ENCODE measurements at regions not wholly inside any gene's neighbourhood (a gene's known extent, or its start where the extent isn't known, plus 50 kb on each side); places are given as distances from the start of the nearest gene placed in this dataset.

GRCh38 chr21:43316156-43316845 lies 110.6 kb downstream of the SIK1 start:
- H3K4me3 ChIP-seq (replicated peaks in 1 of 3; ENCODE audit: insufficient read depth in 1 of 3, low read depth in 1 of 3, low read length in 3 of 3): no peak overlapping the region
- H3K9me3 ChIP-seq (replicated peaks; ENCODE audit: control insufficient read depth, insufficient read depth, low read length): no peaks in the 10 kb centered on the region
- no peak overlapping the region for H3K9ac ChIP-seq (replicated peaks; ENCODE audit: extremely low read depth, insufficient read depth, low read length)
- DNase-seq (ENCODE audit: low read depth, low spot score) (no peak), FAIRE-seq (no peak)
- no peaks in the 10 kb centered on the region for H3K36me3 ChIP-seq (ENCODE audit: control insufficient read depth in 2 of 2, extremely low read depth in 1 of 2, insufficient read depth in 2 of 2, low read length in 2 of 2)
- intact Hi-C loops (cut with micrococcal nuclease): no loop called here
- H4K20me1 ChIP-seq (replicated peaks; ENCODE audit: control insufficient read depth, extremely low read depth, insufficient read depth, low read length): no peaks in the 10 kb centered on the region
- H3K4me1 ChIP-seq (ENCODE audit: control insufficient read depth, extremely low read depth, insufficient read depth, low read length): no peaks in the 10 kb centered on the region
- H3K4me2 ChIP-seq (ENCODE audit: insufficient read depth, low read length): no peak overlapping the region
- no TSS peak for BruUV-seq (replicated peaks)
- POLR2A ChIA-PET: no interaction called here
- dilution Hi-C loops (cut with MboI; ENCODE audit: extremely low pct_ligation_motif_present, low sequenced_read_pairs): no loop called here
- CTCF ChIA-PET: interaction anchor here (1.4 to 1.7 kb wide), 2 partner anchors 11 to 54 kb away, joined by 4 to 5 read pairs; no protein-coding TSS in a partner anchor
- no peaks in the 10 kb centered on the region for H3K79me2 ChIP-seq (ENCODE audit: control insufficient read depth, insufficient read depth, low read length)
- H3K27ac ChIP-seq (ENCODE audit: insufficient read depth, low read depth, low read length): no peak overlapping the region
- H2AFZ ChIP-seq (ENCODE audit: low read depth, low read length): no peak overlapping the region
- TF ChIP-seq GATA2 (IDR thresholded peaks at IDR 0.05; ENCODE audit: insufficient read depth, insufficient read length, low read depth, low read length) (no peak), POLR2A (IDR thresholded peaks at IDR 0.05; ENCODE audit: low read depth, low read length) (no peak)
- no peaks in the 10 kb centered on the region for H3K27me3 ChIP-seq (ENCODE audit: control insufficient read depth in 2 of 2, insufficient read depth in 2 of 2, low read length in 2 of 2)
- H3K9me1 ChIP-seq (replicated peaks; ENCODE audit: control insufficient read depth, extremely low read depth, insufficient read depth, low read length): no peaks in the 10 kb centered on the region

GRCh38 chr21:43315244-43316137 lies 111.4 kb downstream of the SIK1 start:
- H3K4me1 ChIP-seq (ENCODE audit: control insufficient read depth, extremely low read depth, insufficient read depth, low read length): no peaks in the 10 kb centered on the region
- BruUV-seq (replicated peaks): no TSS peak
- no peak overlapping the region for H3K9ac ChIP-seq (replicated peaks; ENCODE audit: extremely low read depth, insufficient read depth, low read length)
- no peak overlapping the region for H3K27ac ChIP-seq (ENCODE audit: insufficient read depth, low read depth, low read length)
- no peak overlapping the region for H2AFZ ChIP-seq (ENCODE audit: low read depth, low read length)
- no peak for DNase-seq (ENCODE audit: low read depth, low spot score)
- dilution Hi-C loops (cut with MboI; ENCODE audit: extremely low pct_ligation_motif_present, low sequenced_read_pairs): no loop called here
- H4K20me1 ChIP-seq (replicated peaks; ENCODE audit: control insufficient read depth, extremely low read depth, insufficient read depth, low read length): no peaks in the 10 kb centered on the region
- TF ChIP-seq POLR2A (IDR thresholded peaks at IDR 0.05; ENCODE audit: low read depth, low read length): no peak
- TF ChIP-seq CTCF (IDR thresholded peaks at IDR 0.05; ENCODE audit: extremely low read depth in 1 of 2, insufficient read depth in 1 of 2, low read depth in 1 of 2, low read length in 2 of 2): no peak
- no peak for TF ChIP-seq MYC (IDR thresholded peaks at IDR 0.05; ENCODE audit: low read depth, low read length)
- TF ChIP-seq FOS (IDR thresholded peaks at IDR 0.05; ENCODE audit: borderline replicate concordance, insufficient read depth, low read length): no peak
- TF ChIP-seq GATA2 (IDR thresholded peaks at IDR 0.05; ENCODE audit: insufficient read depth, insufficient read length, low read depth, low read length): no peak
- TF ChIP-seq MAX (IDR thresholded peaks at IDR 0.05; ENCODE audit: insufficient read depth, insufficient read length): no peak
- TF ChIP-seq JUN (IDR thresholded peaks at IDR 0.05; ENCODE audit: borderline replicate concordance, insufficient read depth, insufficient read length, low read depth): no peak
- no peak for TF ChIP-seq EZH2 (IDR thresholded peaks at IDR 0.05; ENCODE audit: borderline replicate concordance, low read depth, low read length, severe bottlenecking)
- TF ChIP-seq POLR2AphosphoS5 (IDR thresholded peaks at IDR 0.05; ENCODE audit: insufficient read depth, low read depth, low read length): no peak
- no peaks in the 10 kb centered on the region for H3K9me3 ChIP-seq (replicated peaks; ENCODE audit: control insufficient read depth, insufficient read depth, low read length)
- H3K4me3 ChIP-seq (replicated peaks in 1 of 3; ENCODE audit: insufficient read depth in 1 of 3, low read depth in 1 of 3, low read length in 3 of 3): no peak overlapping the region
- no peak overlapping the region for H3K4me2 ChIP-seq (ENCODE audit: insufficient read depth, low read length)
- H3K27me3 ChIP-seq (ENCODE audit: control insufficient read depth in 2 of 2, insufficient read depth in 2 of 2, low read length in 2 of 2): peaks cover 0 to under 1% of the 10 kb centered on the region in 2 experiments
- no peaks in the 10 kb centered on the region for H3K9me1 ChIP-seq (replicated peaks; ENCODE audit: control insufficient read depth, extremely low read depth, insufficient read depth, low read length)
- no peaks in the 10 kb centered on the region for H3K79me2 ChIP-seq (ENCODE audit: control insufficient read depth, insufficient read depth, low read length)
- ChIA-PET CTCF (interaction anchor here (1.0 to 1.7 kb wide), 5 partner anchors 10 to 330 kb away, joined by 3 to 8 read pairs (median 4); no protein-coding TSS in a partner anchor), POLR2A (no interaction called here)
- intact Hi-C loops (cut with micrococcal nuclease): no loop called here
- no peak for FAIRE-seq
- H3K36me3 ChIP-seq (ENCODE audit: control insufficient read depth in 2 of 2, extremely low read depth in 1 of 2, insufficient read depth in 2 of 2, low read length in 2 of 2): no peaks in the 10 kb centered on the region
